IMR-90 (cell line): ENCODE measurements at regions not wholly inside any gene's neighbourhood (a gene's known extent, or its start where the extent isn't known, plus 50 kb on each side); places are given as distances from the start of the nearest gene placed in this dataset.

Experiments used
- ATAC-seq: fragments of 200-7000 bp; cut with Tn5 transposase; 2 replicates; pipeline ENCODE4 v1.9.1; 2020; ENCODE audit warnings: low read depth, mild to moderate bottlenecking, moderate library complexity
- BruUV-seq: library from RNA; stranded (reverse); fragments of 400-500 nt; replicated peaks from 2 replicates; lab custom pipeline; 2021; lab: Mats Ljungman, UMichigan
- CTCF ChIA-PET: fragments of 300-600 bp; formaldehyde crosslinking; extraction: SDS; loops from one replicate; lab custom pipeline; 2021; ENCODE audit warnings: antibody characterized with exemption; lab: Yijun Ruan, JAX
- POLR2A ChIA-PET: fragments of 300-600 bp; sonication (Branson Sonifier 250); formaldehyde crosslinking; loops from one replicate; lab custom pipeline; 2022; ENCODE audit warnings: antibody characterized with exemption; ENCODE audit not compliant: unreplicated experiment; lab: Charles Lee
- DNase-seq: peaks from one replicate; pipeline ENCODE4 v3.0.0; 2013
- H2AFZ ChIP-seq: replicated peaks from 2 replicates; pipeline ENCODE3; 2013; ENCODE audit warnings: low read length, mild to moderate bottlenecking; ENCODE audit not compliant: poor library complexity
- H2AK5ac ChIP-seq: 2 replicates; pipeline ENCODE4 v1.6.1; 2013; ENCODE audit warnings: low read depth, low read length, inconsistent platforms
- H2AK9ac ChIP-seq: replicated peaks from 2 replicates; pipeline ENCODE3; 2013; ENCODE audit warnings: mild to moderate bottlenecking, low read depth, low read length, moderate library complexity; ENCODE audit not compliant: poor library complexity
- H2BK120ac ChIP-seq: 2 replicates; pipeline ENCODE4 v1.6.1; 2013; ENCODE audit warnings: low read depth, low read length, inconsistent platforms
- H2BK15ac ChIP-seq: 3 replicates; pipeline ENCODE4 v1.6.1; 2013; ENCODE audit warnings: low read depth, low read length, inconsistent platforms
- H2BK20ac ChIP-seq: 2 replicates; pipeline ENCODE4 v1.6.1; 2013; ENCODE audit warnings: low read depth, mild to moderate bottlenecking, inconsistent platforms, low read length, moderate library complexity
- H2BK5ac ChIP-seq: 2 replicates; pipeline ENCODE4 v1.6.1; 2013; ENCODE audit warnings: mild to moderate bottlenecking, low read depth, low read length, inconsistent platforms; ENCODE audit not compliant: poor library complexity, severe bottlenecking
- H3K14ac ChIP-seq: replicated peaks from 2 replicates; pipeline ENCODE4 v1.6.1; 2013; ENCODE audit warnings: low read depth, low read length, inconsistent platforms
- H3K18ac ChIP-seq: 2 replicates; pipeline ENCODE4 v1.6.1; 2013; ENCODE audit warnings: low read depth, low read length, control low read depth
- H3K23ac ChIP-seq: 2 replicates; pipeline ENCODE4 v1.6.1; 2013; ENCODE audit warnings: low read depth, low read length, inconsistent platforms
- H3K27ac ChIP-seq: 2 replicates; pipeline ENCODE4 v1.5.1; 2013; ENCODE audit warnings: mild to moderate bottlenecking, control low read depth, low read length; ENCODE audit not compliant: insufficient read depth
- H3K27me3 ChIP-seq: 2 replicates; pipeline ENCODE4 v1.6.1; 2013; ENCODE audit warnings: low read length; ENCODE audit not compliant: control insufficient read depth, insufficient read depth
- H3K36me3 ChIP-seq: 2 replicates; pipeline ENCODE4 v1.6.1; 2013; ENCODE audit warnings: low read length, mixed read lengths; ENCODE audit not compliant: control insufficient read depth, insufficient read depth
- H3K4ac ChIP-seq: 2 replicates; pipeline ENCODE4 v1.6.1; 2013; ENCODE audit warnings: low read depth, low read length, inconsistent platforms
- H3K4me1 ChIP-seq: 2 replicates; pipeline ENCODE4 v1.6.1; 2013; ENCODE audit warnings: low read length, mixed read lengths; ENCODE audit not compliant: control insufficient read depth, insufficient read depth
- H3K4me2 ChIP-seq: 2 replicates; pipeline ENCODE4 v1.6.1; 2013; ENCODE audit warnings: low read depth, mild to moderate bottlenecking, control low read depth, low read length, moderate library complexity
- H3K4me3 ChIP-seq: 2 replicates; pipeline ENCODE4 v1.5.1; 2013; ENCODE audit warnings: low read depth, mild to moderate bottlenecking, control low read depth, low read length, moderate library complexity; ENCODE audit not compliant: insufficient read depth
- H3K56ac ChIP-seq: 2 replicates; pipeline ENCODE4 v1.6.1; 2013; ENCODE audit warnings: low read length, inconsistent platforms; ENCODE audit not compliant: insufficient read depth; ENCODE audit errors: extremely low read depth
- H3K79me1 ChIP-seq, 2 experiments: 2 replicates each; pipeline ENCODE4 v1.6.1; 2013; ENCODE audit warnings: low read length in 2 of 2, inconsistent platforms in 1 of 2, low read depth in 1 of 2
- H3K9ac ChIP-seq: 2 replicates; pipeline ENCODE4 v1.6.1; 2013; ENCODE audit warnings: low read depth, low read length, control low read depth
- H3K9me1 ChIP-seq: 2 replicates; pipeline ENCODE4 v1.6.1; 2013; ENCODE audit warnings: low read length, inconsistent platforms; ENCODE audit not compliant: insufficient read depth
- H3K9me3 ChIP-seq: 2 replicates; pipeline ENCODE4 v1.6.1; 2013; ENCODE audit warnings: low read length; ENCODE audit not compliant: control insufficient read depth, insufficient read depth
- H4K20me1 ChIP-seq: 2 replicates; pipeline ENCODE4 v1.6.1; 2013; ENCODE audit warnings: low read length, inconsistent platforms; ENCODE audit not compliant: insufficient read depth
- H4K5ac ChIP-seq: 2 replicates; pipeline ENCODE4 v1.6.1; 2013; ENCODE audit warnings: mild to moderate bottlenecking, low read depth, low read length, control low read depth
- H4K8ac ChIP-seq, 2 experiments: 2 replicates each; pipeline ENCODE4 v1.6.1; 2013; ENCODE audit warnings: low read depth in 2 of 2, low read length in 2 of 2, control low read depth in 1 of 2, inconsistent platforms in 1 of 2
- H4K91ac ChIP-seq: 2 replicates; pipeline ENCODE4 v1.6.1; 2013; ENCODE audit warnings: low read depth, low read length, inconsistent platforms; ENCODE audit not compliant: insufficient read depth
- BHLHE40 ChIP-seq: fragments of 150-350 bp; IDR thresholded peaks from 2 replicates; pipeline ENCODE4 v1.6.1; 2016; ENCODE audit warnings: mild to moderate bottlenecking, low read depth, low read length
- CHD1 ChIP-seq: IDR thresholded peaks from 2 replicates; pipeline ENCODE4 v1.6.1; 2012; ENCODE audit warnings: low read depth, low read length, improper control_type of control experiment
- CTCF ChIP-seq: conservative IDR thresholded peaks from 2 replicates; pipeline ENCODE4 v1.5.1; 2012; ENCODE audit warnings: mild to moderate bottlenecking, low read depth, low read length, improper control_type of control experiment
- FOS ChIP-seq: fragments of 150-350 bp; IDR thresholded peaks from 2 replicates; pipeline ENCODE4 v1.6.1; 2016; ENCODE audit warnings: low read depth, low read length
- MAFK ChIP-seq: IDR thresholded peaks from 2 replicates; pipeline ENCODE4 v1.6.1; 2012; ENCODE audit warnings: low read depth, low read length, improper control_type of control experiment
- MAZ ChIP-seq: IDR thresholded peaks from 2 replicates; pipeline ENCODE4 v1.6.1; 2012; ENCODE audit warnings: low read depth, mild to moderate bottlenecking, low read length, improper control_type of control experiment, moderate library complexity, borderline replicate concordance
- MXI1 ChIP-seq: IDR thresholded peaks from 2 replicates; pipeline ENCODE4 v1.6.1; 2012; ENCODE audit warnings: low read depth, mild to moderate bottlenecking, low read length, moderate library complexity, borderline replicate concordance
- NFE2L2 ChIP-seq: fragments of 150-350 bp; IDR thresholded peaks from 2 replicates; pipeline ENCODE4 v1.6.1; 2016; ENCODE audit warnings: low read depth, mild to moderate bottlenecking, low read length
- RAD21 ChIP-seq: IDR thresholded peaks from 2 replicates; pipeline ENCODE4 v1.6.1; 2012; ENCODE audit warnings: low read length, improper control_type of control experiment
- RCOR1 ChIP-seq: IDR thresholded peaks from 2 replicates; pipeline ENCODE4 v1.6.1; 2012; ENCODE audit warnings: mild to moderate bottlenecking, low read length, improper control_type of control experiment; ENCODE audit not compliant: insufficient replicate concordance
- RFX5 ChIP-seq: IDR thresholded peaks from 2 replicates; pipeline ENCODE4 v1.8.0; 2012; ENCODE audit warnings: low read depth, mild to moderate bottlenecking, low read length, moderate library complexity
- SMC3 ChIP-seq: fragments of 150-350 bp; IDR thresholded peaks from 2 replicates; pipeline ENCODE4 v1.6.1; 2016; ENCODE audit warnings: low read depth, mild to moderate bottlenecking, antibody characterized with exemption, low read length, moderate library complexity
- WGBS, 2 experiments: methylation state at CpG; one replicate each; pipeline versions ENCODE4 v1.1.5 to v1.1.7; 2013; ENCODE audit warnings: missing lambda C conversion rate in 2 of 2; ENCODE audit not compliant: insufficient read length in 1 of 2; ENCODE audit errors: extremely low coverage in 2 of 2; 5-methylcytosine and 5-hydroxymethylcytosine counted together
- dilution Hi-C: fragments of 300-500 bp; cut with HindIII; formaldehyde crosslinking; loops from one replicate; pipeline ENCODE4 v1.14.3; 2018; ENCODE audit warnings: low sequenced_read_pairs; ENCODE audit not compliant: unreplicated experiment
- in situ Hi-C: fragments of 300-500 bp; cut with MboI; formaldehyde crosslinking; loops from 3 replicates; pipeline ENCODE4 v1.14.3; 2019; ENCODE audit warnings: low sequenced_read_pairs, inconsistent platforms, mixed read lengths
- intact Hi-C: fragments of 100-400 bp; cut with micrococcal nuclease; formaldehyde crosslinking; loops from 2 replicates; pipeline ENCODE4 v1.10.0; 2022
- TF ChIP-seq, protein P1 (sequence below): fragments of 150-350 bp; IDR thresholded peaks from 2 replicates; pipeline ENCODE4 v1.6.1; 2017; ENCODE audit warnings: mild to moderate bottlenecking, antibody characterized with exemption, low read length, low read depth

- H2AK5ac ChIP-seq: no peak overlapping the region
- CTCF ChIA-PET: no interaction called here
- in situ Hi-C loops: no loop called here
- ATAC-seq: no peak
- H4K5ac ChIP-seq: no peak overlapping the region
- H2AK9ac ChIP-seq: no peak overlapping the region
- H3K56ac ChIP-seq: no peak overlapping the region
- no peak overlapping the region for H4K8ac ChIP-seq
- no peaks in the 10 kb centered on the region for H3K79me1 ChIP-seq
- H2BK15ac ChIP-seq: no peak overlapping the region
- no peak overlapping the region for H4K91ac ChIP-seq
- no peak overlapping the region for H3K23ac ChIP-seq
- TF ChIP-seq CHD1: no peak
- no peak for TF ChIP-seq MXI1
- TF ChIP-seq CTCF: no peak
- no peak for TF ChIP-seq MAZ
- no peak for TF ChIP-seq MAFK
- no peak for TF ChIP-seq SMC3
- TF ChIP-seq NFE2L2: no peak
- TF ChIP-seq, protein P1, sequence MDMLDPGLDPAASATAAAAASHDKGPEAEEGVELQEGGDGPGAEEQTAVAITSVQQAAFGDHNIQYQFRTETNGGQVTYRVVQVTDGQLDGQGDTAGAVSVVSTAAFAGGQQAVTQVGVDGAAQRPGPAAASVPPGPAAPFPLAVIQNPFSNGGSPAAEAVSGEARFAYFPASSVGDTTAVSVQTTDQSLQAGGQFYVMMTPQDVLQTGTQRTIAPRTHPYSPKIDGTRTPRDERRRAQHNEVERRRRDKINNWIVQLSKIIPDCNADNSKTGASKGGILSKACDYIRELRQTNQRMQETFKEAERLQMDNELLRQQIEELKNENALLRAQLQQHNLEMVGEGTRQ: no peak
- TF ChIP-seq RFX5: no peak
- no peak for TF ChIP-seq RAD21
- TF ChIP-seq RCOR1: no peak
- TF ChIP-seq BHLHE40: no peak
- TF ChIP-seq FOS: no peak
- dilution Hi-C loops: no loop called here
- no peaks in the 10 kb centered on the region for H3K36me3 ChIP-seq
- no peak overlapping the region for H3K14ac ChIP-seq
- POLR2A ChIA-PET: no interaction called here
- H2AFZ ChIP-seq: no peak overlapping the region
- no peak overlapping the region for H2BK20ac ChIP-seq
- H3K4me2 ChIP-seq: no peak overlapping the region
- intact Hi-C loops: no loop called here
- H3K9ac ChIP-seq: no peak overlapping the region
- no peak for DNase-seq
- no CpG with 5 or more reads among the region's 6 CpGs for WGBS, 2 experiments
- no peaks in the 10 kb centered on the region for H4K20me1 ChIP-seq
- H3K18ac ChIP-seq: no peak overlapping the region
- H3K9me3 ChIP-seq: peaks cover 4% of the 10 kb centered on the region; the same call in 1 of the 2 replicates
- H3K9me1 ChIP-seq: no peaks in the 10 kb centered on the region
- BruUV-seq: no TSS peak
- H3K4ac ChIP-seq: no peak overlapping the region
- no peak overlapping the region for H2BK5ac ChIP-seq
- H2BK120ac ChIP-seq: no peak overlapping the region
- H3K4me3 ChIP-seq: no peak overlapping the region
- H3K27me3 ChIP-seq: no peaks in the 10 kb centered on the region
- no peaks in the 10 kb centered on the region for H3K4me1 ChIP-seq
- H3K27ac ChIP-seq: no peak overlapping the region
Measured at GRCh38 chr11:38538866-38539680, 1941.0 kb upstream of the RAG2 start.
